GM23248 (cell line): ENCODE measurements at regions not wholly inside any gene's neighbourhood (a gene's known extent, or its start where the extent isn't known, plus 50 kb on each side); places are given as distances from the start of the nearest gene placed in this dataset.

Experiments
- EZH2 ChIP-seq: fragments of 200-600 bp; sonication (generic); IDR thresholded peaks from 2 replicates; pipeline ENCODE4 v1.6.1; 2018; ENCODE audit warnings: antibody characterized with exemption, mild to moderate bottlenecking; ENCODE audit not compliant: insufficient read depth, poor library complexity, severe bottlenecking
- EZH2phosphoT487 ChIP-seq: fragments of 200-600 bp; sonication (generic); IDR thresholded peaks from 2 replicates; pipeline ENCODE4 v1.6.1; 2018; ENCODE audit warnings: antibody characterized with exemption, moderate library complexity, mild to moderate bottlenecking, low read depth; ENCODE audit not compliant: insufficient read depth

DNA sequence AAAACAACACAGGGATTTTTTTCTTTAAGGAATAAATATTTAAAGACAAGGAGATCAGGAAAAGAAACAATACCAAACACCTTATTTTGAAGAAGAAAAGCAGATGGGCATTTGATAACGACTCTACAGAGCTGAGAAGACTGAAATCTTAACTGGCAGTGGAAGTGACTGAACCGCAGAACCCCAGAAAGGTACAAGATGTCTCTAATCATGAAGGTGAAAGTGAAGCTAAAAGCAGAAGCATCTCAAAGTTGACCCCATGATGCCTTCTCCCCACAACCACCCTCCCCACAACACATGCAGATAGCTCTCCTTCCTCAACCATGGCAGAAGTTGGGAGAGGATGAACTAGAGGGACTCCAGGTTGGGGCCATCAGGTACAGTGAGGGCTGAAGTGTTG lies 129.6 kb downstream of the ZNF648 start:
- TF ChIP-seq EZH2 (no peak), EZH2phosphoT487 (no peak)
